NCI-H1048 (cell line): ENCODE measurements at regions not wholly inside any gene's neighbourhood (a gene's known extent, or its start where the extent isn't known, plus 50 kb on each side); places are given as distances from the start of the nearest gene placed in this dataset.

Source experiments
- DNase-seq: peaks from one replicate; lab custom pipeline; 2025; lab: John Stamatoyannopoulos, UW

DNA sequence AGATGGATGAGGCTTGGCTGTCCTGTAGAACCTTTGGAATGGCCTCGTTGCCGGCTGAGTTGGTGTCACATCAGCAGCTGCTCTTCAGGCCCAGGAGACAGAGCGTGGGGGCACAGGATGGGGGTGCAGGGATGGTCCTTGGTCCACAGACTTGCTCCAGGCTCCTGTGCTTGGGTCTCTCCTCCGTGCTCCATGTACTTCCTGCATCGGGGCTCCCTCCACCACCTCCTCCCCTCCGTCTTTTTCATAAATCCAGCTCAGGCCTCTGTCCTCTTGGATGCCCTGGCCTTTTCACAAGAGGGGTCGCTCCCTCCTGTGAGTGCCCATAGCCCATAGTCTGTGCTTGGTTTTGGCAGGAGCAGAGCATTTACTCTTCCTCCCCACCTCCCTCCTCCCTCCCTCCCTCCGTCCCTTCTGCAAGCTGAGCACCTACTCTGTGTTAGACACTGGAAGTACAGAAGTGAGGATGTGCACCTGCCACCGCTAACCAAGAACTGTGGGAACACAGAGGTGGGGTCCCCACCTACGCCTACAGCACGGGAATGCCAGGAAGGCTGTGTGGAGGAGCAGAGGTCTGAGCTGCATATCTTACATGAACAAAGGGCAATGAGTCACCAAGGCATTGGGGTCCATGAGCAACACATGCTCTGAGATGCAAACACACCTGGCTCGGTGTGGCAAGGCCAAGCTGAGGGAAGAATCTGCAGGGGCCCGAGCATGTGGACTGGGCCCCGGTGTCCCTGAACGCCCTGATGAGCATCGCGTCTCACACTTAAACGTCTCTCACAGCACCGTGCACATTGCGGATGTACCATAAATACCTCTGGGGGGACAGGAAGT, 458.7 kb upstream of the HS6ST1 start:
- no peak for DNase-seq

DNA sequence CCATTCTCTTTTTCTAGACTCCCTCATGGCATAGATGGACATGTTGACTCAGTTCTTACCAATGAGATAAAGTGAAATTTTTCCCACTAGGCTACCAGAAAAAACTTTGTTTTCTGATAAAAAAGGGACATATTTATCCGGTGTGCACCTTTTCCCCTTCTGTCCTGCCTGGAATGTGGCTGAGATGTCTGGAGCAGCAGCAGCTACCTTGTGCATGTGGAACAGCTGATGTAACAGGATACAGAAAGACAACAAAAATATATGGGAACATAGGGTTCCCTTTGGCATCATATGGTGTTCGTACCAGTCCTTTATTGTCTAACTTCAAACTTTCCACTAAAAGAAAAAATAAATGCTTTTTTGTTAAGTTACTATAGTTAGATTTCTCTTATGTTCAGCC, 460.2 kb upstream of the HS6ST1 start:
- DNase-seq = no peak

DNA sequence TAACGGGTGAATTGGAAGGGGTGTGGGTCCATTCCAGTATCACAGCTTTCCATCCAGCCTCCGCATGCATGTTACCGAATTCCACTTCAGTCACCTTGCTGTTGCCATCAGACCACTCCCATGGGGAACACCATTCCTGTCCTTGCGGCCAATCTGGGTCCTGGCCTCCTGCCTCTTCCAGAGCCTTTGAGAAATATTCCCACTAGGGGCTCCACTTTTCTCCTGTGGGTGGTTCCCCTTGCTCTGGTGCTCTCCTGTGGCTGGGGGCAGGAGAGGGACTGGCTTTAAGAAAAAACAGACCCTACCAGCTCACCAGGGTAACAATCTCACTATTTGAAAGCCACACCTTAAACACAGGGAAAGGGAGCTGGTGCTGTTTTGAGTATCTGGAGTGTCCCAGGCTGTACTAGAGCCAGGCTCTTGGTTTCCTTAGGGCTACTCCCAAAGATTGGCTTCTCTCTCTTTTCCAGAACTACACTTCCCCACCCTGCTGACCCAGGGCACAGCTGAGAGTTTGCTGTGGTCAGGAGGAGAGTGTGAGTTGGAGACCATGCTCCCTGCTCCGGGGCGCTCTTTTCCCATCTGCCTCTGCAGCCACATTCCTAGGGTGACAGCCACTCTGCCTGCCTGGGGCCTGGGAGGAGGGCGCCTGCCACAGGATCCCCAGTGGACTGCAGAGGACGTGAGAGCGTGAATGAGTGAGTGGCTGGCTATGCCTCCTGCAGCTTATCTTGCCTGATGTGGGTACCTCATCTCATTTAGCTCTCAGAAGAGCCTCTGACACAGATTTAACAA, 460.8 kb upstream of the HS6ST1 start:
- DNase-seq = no peak

DNA sequence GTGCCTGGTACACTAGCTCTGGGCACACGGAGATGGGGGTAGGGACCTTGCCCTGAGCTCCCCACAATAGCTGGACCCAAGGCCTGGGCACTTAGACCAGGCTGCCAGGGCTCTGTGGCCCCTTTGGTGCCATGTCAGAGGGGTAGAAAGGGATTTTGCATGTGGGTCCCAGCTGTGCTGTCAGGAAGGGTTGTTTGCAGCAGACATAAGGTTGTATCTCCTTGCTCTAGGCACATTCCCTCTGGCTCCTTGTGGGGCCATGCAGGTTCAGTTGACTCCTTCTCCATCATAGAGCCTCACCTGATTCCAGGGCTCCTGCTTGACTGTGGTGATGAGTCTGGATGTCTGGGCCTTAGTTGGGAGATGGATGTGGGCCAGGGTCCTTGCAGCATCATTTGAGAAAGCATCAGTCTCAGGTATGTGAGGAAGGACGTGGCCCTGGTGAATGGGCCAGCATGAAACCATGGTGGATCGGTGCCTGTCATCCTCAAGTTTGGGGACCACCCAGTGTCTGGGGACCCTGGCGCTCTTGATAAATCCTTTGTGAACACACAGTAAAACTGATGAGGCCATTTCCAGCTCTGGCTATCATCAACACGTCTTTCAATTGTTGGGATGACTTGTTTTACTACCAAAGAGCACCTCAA, 461.9 kb upstream of the HS6ST1 start:
- DNase-seq = no peak

DNA sequence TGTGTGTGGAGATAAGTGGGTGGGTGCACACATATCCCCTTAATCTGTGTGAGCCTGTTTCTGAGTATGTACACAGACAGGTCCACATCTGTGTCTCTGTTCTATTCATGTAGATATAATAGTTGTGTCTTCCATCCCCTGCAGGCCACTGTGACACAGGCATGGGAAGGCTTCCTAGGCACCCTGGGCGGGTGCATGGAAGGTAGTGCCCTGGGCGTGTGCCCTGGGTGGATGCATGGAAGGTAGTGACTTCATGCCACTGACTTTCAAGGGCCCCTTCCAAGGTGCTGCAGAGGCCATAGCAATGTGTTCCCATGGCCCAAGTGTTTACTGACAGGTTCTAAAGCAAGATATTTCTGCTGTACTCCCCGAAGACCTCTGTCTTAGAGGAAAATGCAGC, 462.5 kb upstream of the HS6ST1 start:
- no peak for DNase-seq

DNA sequence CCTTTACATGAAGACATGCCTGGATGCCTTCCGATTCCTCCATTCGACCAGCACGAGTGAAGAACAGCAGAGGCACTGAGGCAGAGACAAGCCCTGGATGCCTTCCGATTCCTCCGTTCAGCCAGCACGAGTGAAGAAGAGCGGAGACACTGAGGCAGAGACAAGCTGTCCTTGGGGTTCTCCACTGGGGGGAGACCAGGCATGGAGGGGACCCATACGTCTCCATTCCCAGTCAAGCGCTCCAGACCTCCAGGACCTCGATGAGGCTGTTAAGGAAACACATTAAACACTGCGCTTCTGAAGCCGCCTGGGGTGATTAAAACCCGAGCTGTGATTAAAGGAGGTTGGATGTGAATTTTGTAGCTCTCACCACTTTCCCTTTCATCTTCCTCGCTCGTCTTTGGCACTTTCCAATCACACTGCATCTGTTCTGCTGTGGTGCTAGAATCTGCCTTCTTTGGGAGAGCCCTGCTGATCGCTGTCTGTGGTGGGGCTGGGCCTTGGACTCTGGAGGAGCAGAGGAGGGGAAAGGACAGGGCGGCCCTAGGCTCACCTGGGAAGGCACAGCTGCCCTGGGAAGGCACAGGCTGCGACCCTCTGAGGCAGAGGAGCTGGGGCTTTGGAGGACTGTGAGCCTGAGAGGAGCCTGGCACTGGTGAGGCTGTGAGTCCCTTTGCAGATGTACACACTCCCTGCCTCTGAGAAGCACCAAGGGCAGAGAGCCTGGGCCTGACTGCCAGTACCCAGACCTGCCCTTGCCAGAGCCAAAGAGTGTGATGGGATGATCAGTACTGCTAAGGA, 463.1 kb upstream of the HS6ST1 start:
- DNase-seq = no peak

DNA sequence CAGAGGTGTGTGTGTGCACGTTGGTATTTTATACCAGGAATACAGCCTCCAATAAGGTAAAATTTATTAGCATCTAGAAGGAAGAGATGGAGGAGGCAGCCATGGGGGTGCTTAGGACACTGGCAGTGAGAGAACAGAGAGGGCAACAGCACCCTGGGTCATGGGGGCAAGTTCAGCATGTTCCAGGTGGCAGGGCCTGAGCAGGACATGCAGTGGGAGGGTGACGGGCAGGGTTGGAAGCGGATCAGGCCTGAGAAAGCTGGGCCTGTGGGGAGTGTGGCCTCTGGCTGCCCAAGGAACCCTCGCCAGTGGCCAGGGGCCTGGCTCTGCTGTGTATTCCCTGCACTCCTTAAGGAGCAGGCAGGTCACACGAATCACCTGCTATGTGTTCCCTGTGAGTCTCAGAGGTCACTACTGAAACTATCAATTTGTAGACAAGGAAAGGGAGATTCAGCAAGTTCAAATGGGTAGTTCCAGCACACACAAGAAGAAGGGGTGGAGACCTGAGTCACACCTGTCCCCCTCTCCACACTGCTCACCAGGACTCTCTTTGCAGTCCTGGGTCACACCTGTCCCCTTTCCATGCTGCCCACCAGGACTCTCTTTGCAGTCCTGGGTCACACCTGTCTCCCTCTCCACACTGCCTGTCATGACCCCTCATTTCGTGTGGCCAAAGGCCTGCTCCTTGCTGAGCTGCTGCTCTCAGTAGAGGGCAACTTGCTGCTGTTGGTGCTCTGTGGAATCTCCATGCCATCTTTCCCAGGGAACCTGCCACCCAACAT, 463.9 kb upstream of the HS6ST1 start:
- DNase-seq = no peak

DNA sequence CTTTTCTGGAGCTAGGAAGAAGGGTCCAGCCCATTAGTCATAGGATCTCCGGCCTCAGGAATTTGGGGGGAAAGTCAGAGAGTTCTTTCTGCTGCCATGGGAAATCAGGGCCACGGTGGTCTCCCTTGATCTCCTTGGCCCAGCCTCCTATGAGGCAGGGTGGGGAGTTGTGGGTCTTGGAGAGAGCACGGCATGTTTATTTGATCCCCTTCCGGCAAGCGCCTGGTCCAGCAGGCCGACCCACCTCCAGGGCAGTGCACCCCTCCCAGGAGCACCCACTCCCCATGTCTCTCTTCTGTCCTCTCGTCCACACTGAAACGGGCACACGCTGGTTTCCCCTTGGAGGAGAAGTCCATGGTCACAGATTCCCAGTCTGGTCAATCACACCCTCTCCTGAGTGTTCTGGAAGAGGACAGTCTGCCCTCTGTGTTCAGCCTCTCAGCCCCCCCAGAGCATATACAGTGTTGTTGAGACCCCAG, 464.6 kb upstream of the HS6ST1 start:
- no peak for DNase-seq

DNA sequence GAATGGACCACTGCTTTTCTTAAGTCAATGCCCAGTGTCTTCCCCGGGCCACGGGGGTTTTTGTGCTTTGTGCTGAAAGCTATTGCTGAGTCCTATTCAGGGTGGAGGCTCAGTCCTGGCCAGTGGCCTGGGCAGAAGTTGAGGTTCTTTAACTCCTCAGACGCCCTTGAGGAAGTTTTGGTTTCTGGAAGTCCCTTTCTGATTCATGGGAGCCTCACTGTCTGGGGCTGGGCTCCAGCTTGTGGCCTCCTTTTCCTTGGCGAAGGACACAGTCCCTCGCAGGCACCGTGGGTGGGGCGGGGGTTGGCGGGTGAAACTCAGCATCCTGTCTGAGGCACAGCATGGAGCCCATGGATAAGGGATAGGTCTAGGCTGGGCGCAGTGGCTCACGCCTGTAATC, 465.2 kb upstream of the HS6ST1 start:
- no peak for DNase-seq

DNA sequence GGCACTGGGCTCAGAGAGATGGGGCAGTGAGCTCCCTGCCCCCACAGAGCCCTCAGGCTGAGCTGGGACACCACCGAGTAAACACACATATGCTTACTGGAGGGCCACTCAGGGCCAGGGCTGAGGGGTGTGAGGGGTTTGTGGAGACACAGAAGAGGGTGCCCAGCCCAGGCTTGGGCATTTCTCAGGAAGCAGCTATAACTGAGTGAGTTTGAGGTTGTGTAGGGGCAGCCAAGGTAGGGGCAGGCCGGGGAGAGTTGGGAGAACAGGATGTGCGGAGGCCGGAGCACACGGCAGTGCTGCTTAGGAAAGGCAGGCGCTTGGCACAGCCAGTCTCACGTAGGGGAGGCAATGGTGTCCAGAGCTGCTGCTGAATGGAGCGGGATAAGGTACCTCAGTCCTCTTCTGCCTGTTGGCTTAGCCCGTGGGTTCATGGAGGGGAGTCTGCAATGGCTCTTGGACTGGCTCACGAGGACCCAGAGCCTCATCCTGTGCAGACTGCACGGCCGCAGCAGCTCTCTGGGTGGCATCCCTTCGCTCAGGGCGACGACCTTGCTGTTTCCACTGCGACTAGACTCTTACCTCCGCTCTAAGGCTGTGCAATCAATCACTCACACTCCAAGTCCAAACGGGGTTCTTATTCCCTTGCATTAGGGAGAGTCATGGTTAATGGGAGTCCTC, 466.1 kb upstream of the HS6ST1 start:
- no peak for DNase-seq

DNA sequence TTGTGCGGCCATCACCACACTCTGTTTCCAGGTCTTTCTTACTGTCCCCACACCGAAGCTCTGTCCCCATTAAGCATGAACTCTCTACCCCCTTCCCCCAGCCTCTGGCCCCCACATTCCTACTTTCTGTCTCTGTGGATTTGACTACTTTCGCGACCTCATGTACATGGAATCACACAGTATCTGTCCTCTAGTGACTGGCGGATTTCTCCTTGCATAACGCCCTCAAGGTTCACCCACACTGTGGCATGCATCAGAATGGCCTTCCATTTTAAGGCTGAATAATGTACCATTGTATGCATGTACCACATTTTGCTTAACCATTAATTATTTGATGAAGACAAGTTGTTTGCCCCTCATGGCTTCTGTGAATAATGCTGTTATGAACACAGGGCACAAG, 467.6 kb upstream of the HS6ST1 start:
- no peak for DNase-seq

DNA sequence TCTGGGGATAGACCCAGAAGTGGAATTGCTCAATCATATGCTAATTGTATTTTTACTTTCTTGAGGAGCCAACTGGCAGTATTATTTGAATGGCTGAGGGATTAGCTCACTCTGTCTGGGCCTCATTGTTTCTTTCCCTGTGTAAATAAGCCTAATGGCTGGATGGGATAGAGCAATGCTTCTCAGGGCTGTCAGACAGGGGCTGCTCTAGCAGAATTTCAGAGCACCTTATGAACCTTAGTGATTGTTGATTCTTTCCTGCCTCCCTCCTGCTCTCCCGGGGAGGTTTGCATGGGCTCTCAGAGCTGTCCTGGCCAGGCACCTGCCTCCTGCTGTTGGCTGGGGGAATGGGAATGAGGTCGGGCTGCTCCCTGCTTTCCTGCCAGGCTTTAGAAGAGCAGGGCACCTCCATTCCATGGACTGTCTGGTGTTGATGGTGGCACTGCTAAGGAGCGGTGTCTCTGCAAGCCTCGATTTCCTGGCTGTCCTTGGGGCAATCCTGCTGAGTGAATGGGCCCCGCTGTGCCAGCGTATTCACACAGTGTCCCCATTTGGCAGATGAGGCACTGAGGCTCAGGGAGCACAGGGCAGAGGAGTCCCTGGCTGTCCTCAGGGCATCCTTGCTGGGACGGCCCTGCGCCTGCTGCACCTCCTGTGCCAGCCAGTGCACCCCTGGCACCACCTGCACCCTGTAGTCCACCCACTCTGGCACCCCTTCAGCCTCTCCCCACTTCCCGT, 468.2 kb upstream of the HS6ST1 start:
- DNase-seq = no peak

DNA sequence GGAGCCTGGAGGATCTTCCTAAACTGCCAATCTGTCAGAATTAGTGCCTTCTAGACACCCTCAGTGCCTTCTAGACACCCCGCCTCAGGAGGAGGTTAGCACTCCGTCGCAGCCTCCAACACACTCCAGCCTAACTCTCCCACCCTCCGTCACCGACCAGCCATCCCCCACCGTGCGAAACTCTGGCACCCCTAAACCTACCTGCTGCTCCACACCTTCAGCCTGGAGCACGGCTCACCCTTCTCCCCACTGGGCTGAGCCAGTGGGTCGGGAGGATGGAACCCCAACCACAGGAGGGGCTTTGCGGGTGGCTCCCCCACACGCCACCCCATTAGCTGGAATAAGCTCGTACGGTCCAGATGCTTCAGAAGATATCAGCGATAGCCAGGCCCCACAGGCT, 468.9 kb upstream of the HS6ST1 start:
- DNase-seq = no peak

DNA sequence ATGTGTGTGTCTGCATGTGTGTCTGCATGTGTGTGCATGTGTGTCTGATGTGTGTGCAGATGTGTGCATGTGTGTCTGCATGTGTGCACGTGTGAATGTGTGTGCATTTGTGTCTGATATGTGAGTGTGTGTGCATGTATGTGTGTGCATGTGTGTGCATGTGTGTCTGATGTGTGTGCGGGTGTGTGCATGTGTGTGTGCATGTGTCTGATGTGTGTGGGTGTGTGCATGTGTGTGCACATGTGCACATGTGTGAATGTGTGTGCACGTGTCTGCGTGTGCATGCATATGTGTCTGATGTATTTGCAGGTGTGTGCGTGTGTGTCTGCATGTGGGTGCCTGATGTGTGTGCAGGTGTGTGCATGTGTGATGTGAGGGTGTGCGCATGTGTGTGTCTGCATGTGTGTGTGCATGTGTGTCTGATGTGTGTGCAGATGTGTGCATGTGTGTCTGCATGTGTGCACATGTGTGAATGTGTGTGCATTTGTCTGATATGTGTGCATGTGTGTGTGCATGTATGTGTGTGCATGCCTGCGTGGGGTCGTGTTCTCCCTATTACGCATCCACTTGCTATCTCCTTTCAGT, 470.1 kb upstream of the HS6ST1 start:
- DNase-seq = no peak

DNA sequence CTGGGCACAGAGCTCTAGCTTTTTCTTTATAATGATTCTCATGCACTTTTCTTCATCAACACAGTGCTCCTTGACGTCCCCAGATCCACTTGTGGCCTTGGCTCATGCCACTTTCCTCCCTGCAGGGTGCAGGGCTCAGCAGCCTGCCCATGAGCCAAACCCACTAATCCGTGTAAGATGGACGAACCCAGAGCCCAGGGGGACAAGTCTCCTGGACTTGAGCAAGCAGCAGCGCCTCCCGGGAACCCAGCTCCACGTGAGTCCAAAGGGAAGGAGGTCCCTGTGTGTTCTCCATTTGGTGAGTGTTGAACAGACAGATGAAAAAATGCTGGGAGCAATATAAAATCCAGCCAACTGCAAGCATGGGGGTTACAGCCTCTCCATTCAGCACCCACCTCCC, 470.6 kb upstream of the HS6ST1 start:
- DNase-seq = no peak

DNA sequence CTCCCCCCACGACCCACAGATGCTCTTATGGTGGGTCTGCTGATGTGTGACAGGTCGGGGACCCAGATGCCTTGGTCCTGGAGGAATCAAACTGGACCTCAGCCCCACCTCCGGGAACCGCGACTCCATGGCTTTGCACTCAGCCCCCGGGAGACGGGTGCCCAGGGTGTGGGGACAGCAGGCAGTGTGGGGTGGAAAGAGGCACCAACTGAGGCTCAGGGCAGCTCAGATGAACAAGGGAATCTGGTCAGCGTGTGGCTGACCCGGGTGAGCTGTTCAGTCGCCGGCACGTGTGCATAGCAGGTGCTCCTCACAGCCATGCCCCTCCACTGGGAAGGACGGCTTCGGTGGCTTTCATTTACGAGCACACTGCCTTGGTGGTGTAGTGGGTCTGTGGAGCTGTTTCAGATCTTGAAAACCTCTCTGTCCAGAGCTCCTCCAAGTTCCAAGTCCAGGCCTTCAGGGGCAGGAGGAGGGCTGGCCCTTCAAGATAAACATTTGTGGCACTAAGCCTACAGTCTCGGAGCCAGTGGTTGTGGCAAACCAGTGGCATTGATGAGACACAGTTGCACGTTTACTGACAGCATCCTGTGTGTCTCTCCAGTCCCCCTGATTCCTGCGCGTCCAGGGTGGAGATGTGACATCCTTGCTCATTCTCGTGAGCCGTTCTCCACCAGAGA, 471.2 kb upstream of the HS6ST1 start:
- DNase-seq = no peak

DNA sequence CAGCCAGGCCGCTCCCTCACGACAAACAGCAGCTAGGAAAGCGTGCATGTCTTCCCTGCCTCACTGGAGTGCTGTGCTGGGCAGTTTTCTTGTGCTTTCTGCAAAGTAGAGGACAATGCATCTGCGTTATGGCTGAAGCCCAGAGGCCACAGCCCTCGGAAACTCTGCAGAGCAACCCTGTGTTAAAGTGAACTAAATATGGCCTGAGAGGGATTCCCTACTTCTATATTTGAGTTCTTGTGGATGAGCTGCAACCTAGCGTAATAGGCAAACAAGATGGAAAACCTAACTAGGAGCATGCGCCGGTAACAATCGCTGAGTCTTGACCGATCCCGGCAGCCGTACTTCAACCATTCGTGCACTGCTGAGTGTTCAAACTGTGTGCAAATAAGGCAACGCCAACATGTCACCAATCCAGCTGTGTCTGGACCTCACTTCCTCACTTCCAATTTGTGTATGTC, 471.9 kb upstream of the HS6ST1 start:
- no peak for DNase-seq

DNA sequence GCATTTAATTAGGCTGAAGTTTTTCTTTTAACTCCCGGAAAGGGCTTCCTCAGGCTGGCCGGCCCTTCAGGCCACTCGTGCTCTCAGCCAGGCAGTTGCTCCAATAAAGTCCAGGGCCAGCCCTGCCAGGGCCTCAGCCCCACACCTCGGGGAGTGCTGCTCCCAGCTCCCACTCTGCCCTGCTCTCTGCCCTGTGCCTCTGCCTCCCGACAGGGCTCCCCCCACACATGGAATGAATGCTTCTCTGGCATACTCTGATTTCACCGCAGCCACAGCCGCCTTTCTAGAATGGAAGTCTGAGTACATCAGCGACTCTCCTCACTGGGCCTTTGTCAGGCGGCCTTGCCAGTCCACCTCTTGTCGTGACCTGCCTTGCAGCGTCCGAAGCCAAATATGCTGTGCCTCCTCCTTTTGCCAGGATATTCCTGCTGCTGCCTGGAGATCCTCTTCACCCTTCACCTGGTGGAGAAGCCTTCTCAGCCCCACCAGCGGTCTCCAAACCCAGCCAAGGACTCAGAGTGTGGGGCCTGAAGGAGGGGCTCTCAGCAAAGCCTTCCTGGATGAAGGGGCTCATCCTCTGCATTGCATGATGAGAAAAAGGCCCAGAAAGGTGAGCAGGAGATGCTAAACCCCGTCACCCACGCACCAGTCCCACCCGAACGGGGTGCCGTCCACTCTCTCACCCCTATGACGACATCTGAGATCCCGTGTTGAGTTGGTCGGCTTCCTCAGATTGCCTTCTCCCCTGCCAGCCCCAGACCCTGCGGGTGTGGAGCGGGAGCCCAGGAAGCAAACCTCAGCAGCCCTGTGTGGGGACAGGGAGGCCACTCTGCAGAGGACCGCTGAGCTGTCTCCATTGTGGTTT, 472.7 kb upstream of the HS6ST1 start:
- no peak for DNase-seq
